ENCODE measurements at regions not wholly inside any gene's neighbourhood (a gene's known extent, or its start where the extent isn't known, plus 50 kb on each side); places are given as distances from the start of the nearest gene placed in this dataset.

GRCh38 chr12:116502141-116502725 is 56.9 kb upstream of the MAP1LC3B2 start:
- in situ Hi-C loops (cut with HindIII; ENCODE audit: low pct_unique_long_range_greater_than_20kb, low sequenced_read_pairs): no loop called here
- Histone ChIP-seq H3K4me3 (ENCODE audit: low read depth in 2 of 2, low read length in 2 of 2) (no peak overlapping the region), H3K27me3 (ENCODE audit: control insufficient read depth, insufficient read depth, low read length) (no peaks in the 10 kb centered on the region), H3K36me3 (ENCODE audit: control insufficient read depth, insufficient read depth, low read length) (no peaks in the 10 kb centered on the region), H3K9me3 (ENCODE audit: control insufficient read depth, insufficient read depth, low read depth, low read length) (no peaks in the 10 kb centered on the region), H3K27ac (ENCODE audit: low read length) (peak overlapping the region; percentile 86), H3K4me1 (ENCODE audit: control insufficient read depth, insufficient read depth, low read length) (peaks cover 45% of the 10 kb centered on the region)
- DNase-seq (ENCODE audit: low read depth, low spot score) (no peak), ATAC-seq (no peak)
- ChIA-PET POLR2A (no interaction called here), CTCF (no interaction called here)
- no peak for TF ChIP-seq SIN3A (IDR thresholded peaks at IDR 0.05; ENCODE audit: borderline replicate concordance, insufficient read depth, low read depth, low read length)
- TF ChIP-seq REST (IDR thresholded peaks at IDR 0.05; ENCODE audit: insufficient read depth in 1 of 2, low read depth in 2 of 2, low read length in 1 of 2): no peak
- TF ChIP-seq POLR2AphosphoS5 (IDR thresholded peaks at IDR 0.05; ENCODE audit: low read depth, low read length): no peak
- no peak for TF ChIP-seq CTCF (IDR thresholded peaks at IDR 0.05)
- no peak for TF ChIP-seq TCF7L2 (IDR thresholded peaks at IDR 0.05; ENCODE audit: low read depth, low read length)
- BruUV-seq (replicated peaks): no TSS peak
- intact Hi-C loops (cut with micrococcal nuclease; ENCODE audit: unreplicated experiment): no loop called here

DNA sequence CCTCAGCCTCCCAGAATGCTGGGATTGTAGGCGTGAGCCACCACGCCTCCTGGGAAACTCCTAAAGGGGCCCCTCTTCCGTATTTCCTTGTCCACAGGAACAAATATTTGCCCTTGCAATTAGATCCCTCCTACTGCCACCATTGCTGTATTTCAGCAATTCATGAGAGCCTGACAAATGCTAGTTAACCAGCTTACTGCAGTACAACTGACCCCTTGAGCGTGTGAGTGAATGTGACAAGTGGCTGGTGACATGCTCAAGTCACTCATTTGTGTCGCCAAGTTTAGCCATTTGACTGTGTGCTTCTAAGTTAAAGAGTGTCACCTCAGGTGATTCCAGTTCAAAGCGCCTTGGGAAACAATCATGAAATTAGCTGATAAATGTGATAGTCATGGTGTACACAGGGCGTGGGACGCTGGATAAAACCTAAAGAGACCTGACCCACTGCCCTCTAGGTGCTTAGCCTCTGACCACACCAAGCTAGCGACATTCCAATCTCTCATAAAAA is 56.1 kb upstream of the MAP1LC3B2 start:
- H3K9me3 ChIP-seq (ENCODE audit: control insufficient read depth, insufficient read depth, low read depth, low read length): no peaks in the 10 kb centered on the region
- TF ChIP-seq REST (IDR thresholded peaks at IDR 0.05; ENCODE audit: insufficient read depth in 1 of 2, low read depth in 2 of 2, low read length in 1 of 2) (no peak), CTCF (IDR thresholded peaks at IDR 0.05) (no peak), POLR2AphosphoS5 (IDR thresholded peaks at IDR 0.05; ENCODE audit: low read depth, low read length) (0 out of 2 replicates have a peak, but pooled peaks have one; percentile 25), TCF7L2 (IDR thresholded peaks at IDR 0.05; ENCODE audit: low read depth, low read length) (peak; percentile 97), SIN3A (IDR thresholded peaks at IDR 0.05; ENCODE audit: borderline replicate concordance, insufficient read depth, low read depth, low read length) (no peak)
- ATAC-seq (peak; percentile 80), DNase-seq (ENCODE audit: low read depth, low spot score) (no peak)
- in situ Hi-C loops (cut with HindIII; ENCODE audit: low pct_unique_long_range_greater_than_20kb, low sequenced_read_pairs) (no loop called here), intact Hi-C loops (cut with micrococcal nuclease; ENCODE audit: unreplicated experiment) (no loop called here)
- peaks cover 49% of the 10 kb centered on the region for H3K4me1 ChIP-seq (ENCODE audit: control insufficient read depth, insufficient read depth, low read length)
- ChIA-PET CTCF (no interaction called here), POLR2A (no interaction called here)
- no TSS peak for BruUV-seq (replicated peaks)
- H3K27me3 ChIP-seq (ENCODE audit: control insufficient read depth, insufficient read depth, low read length): no peaks in the 10 kb centered on the region
- no peak overlapping the region for H3K4me3 ChIP-seq (ENCODE audit: low read depth in 2 of 2, low read length in 2 of 2)
- H3K36me3 ChIP-seq (ENCODE audit: control insufficient read depth, insufficient read depth, low read length): no peaks in the 10 kb centered on the region
- H3K27ac ChIP-seq (ENCODE audit: low read length): peak overlapping the region; percentile 86

Measured in Panc1 (cell line).